ENCODE measurements at regions not wholly inside any gene's neighbourhood (a gene's known extent, or its start where the extent isn't known, plus 50 kb on each side); places are given as distances from the start of the nearest gene placed in this dataset.

- no peak for TF ChIP-seq CTCF (IDR thresholded peaks at IDR 0.05)
- TF ChIP-seq POLR2A (IDR thresholded peaks at IDR 0.05), result no peak
These were observed 154.9 kb upstream of the KL start for GRCh38 chr13:32861304-32861703.
